NCI-H2196 (cell line): ENCODE measurements at regions not wholly inside any gene's neighbourhood (a gene's known extent, or its start where the extent isn't known, plus 50 kb on each side); places are given as distances from the start of the nearest gene placed in this dataset.
"Not testable (repeated sequence)": the region's sequence is repeated elsewhere in the genome, so short reads cannot be mapped to it uniquely, and the experiment has no call there.

Experiments used
- DNase-seq: peaks from one replicate; lab custom pipeline; 2025; ENCODE audit not compliant: unreplicated experiment; lab: John Stamatoyannopoulos, UW

- DNase-seq = no peak
These were observed 168.5 kb downstream of the HSD17B3 start for GRCh38 chr9:96133321-96134021.

GRCh38 chr9:96131825-96132224, 170.2 kb downstream of the HSD17B3 start:
- no peak for DNase-seq

GRCh38 chr9:96130970-96131369, 171.0 kb downstream of the HSD17B3 start:
- no peak for DNase-seq

- no peak for DNase-seq
These were observed 172.2 kb downstream of the HSD17B3 start for GRCh38 chr9:96129747-96130146.

GRCh38 chr9:96128880-96129279, 173.1 kb downstream of the HSD17B3 start:
- DNase-seq = no peak

- no peak for DNase-seq
These were observed 175.6 kb downstream of the HSD17B3 start for GRCh38 chr9:96126321-96126881.

- no peak for DNase-seq
These were observed 176.4 kb downstream of the HSD17B3 start for GRCh38 chr9:96125624-96126023.

- no peak for DNase-seq
These were observed 179.2 kb downstream of the HSD17B3 start for GRCh38 chr9:96122751-96123150.

- no peak for DNase-seq
These were observed 179.7 kb downstream of the HSD17B3 start for GRCh38 chr9:96122282-96122681.

GRCh38 chr9:96121136-96121535, 180.8 kb downstream of the HSD17B3 start:
- no peak for DNase-seq

GRCh38 chr9:96117398-96118080, 184.4 kb downstream of the HSD17B3 start:
- no peak for DNase-seq

GRCh38 chr9:96116275-96117064, 185.5 kb downstream of the HSD17B3 start:
- DNase-seq = no peak

GRCh38 chr9:96115836-96116235, 186.1 kb downstream of the HSD17B3 start:
- no peak for DNase-seq

- no peak for DNase-seq
These were observed 188.9 kb downstream of the HSD17B3 start for GRCh38 chr9:96113032-96113431.

- DNase-seq = no peak
These were observed 192.2 kb downstream of the HSD17B3 start for GRCh38 chr9:96109680-96110351.

GRCh38 chr9:96108691-96109380, 193.1 kb downstream of the HSD17B3 start:
- no peak for DNase-seq

GRCh38 chr9:96107436-96107835, 194.5 kb downstream of the HSD17B3 start:
- DNase-seq = no peak

GRCh38 chr9:96100385-96101300, 201.3 kb downstream of the HSD17B3 start:
- DNase-seq = no peak

GRCh38 chr9:96090630-96091029, 211.3 kb downstream of the HSD17B3 start:
- not testable (repeated sequence) for DNase-seq
